Adrenal gland (tissue), 9 donors: ENCODE measurements at regions not wholly inside any gene's neighbourhood (a gene's known extent, or its start where the extent isn't known, plus 50 kb on each side); places are given as distances from the start of the nearest gene placed in this dataset.
"Not testable (repeated sequence)": the region's sequence is repeated elsewhere in the genome, so short reads cannot be mapped to it uniquely, and the experiment has no call there.

Experiments used
- DNase-seq, 7 donors: peaks; one replicate each; pipeline ENCODE4 v3.0.0-alpha.2; 2019 to 2020
- H3K27ac ChIP-seq, 5 donors: fragments of 200-600 bp; sonication (generic) in 4 of 5; 1 replicate in 3 of 5; 2 replicates in 2 of 5; pipeline versions ENCODE4 v1.5.1 to v1.8.0; 2016 to 2020; ENCODE audit warnings: mild to moderate bottlenecking in 1 of 5
- H3K27me3 ChIP-seq: fragments of 200-600 bp; 2 replicates; pipeline ENCODE4 v1.8.0; 2021
- H3K36me3 ChIP-seq, 2 donors: fragments of 200-600 bp; replicated peaks in 1 of 2; 1 replicate in 1 of 2; 2 replicates in 1 of 2; pipeline versions ENCODE4 v1.5.1 to v1.8.0; 2018 to 2022
- H3K4me1 ChIP-seq, 2 donors: fragments of 200-600 bp; replicated peaks in 1 of 2; 1 replicate in 1 of 2; 2 replicates in 1 of 2; pipeline versions ENCODE4 v1.5.1 to v1.8.0; 2018 to 2021
- H3K4me3 ChIP-seq, 4 donors: fragments of 200-600 bp; sonication (generic) in 3 of 4; one replicate each; pipeline ENCODE4 v1.5.1; 2016 to 2018
- H3K9me3 ChIP-seq, 3 donors: fragments of 200-600 bp; sonication (generic) in 1 of 3; replicated peaks in 1 of 3; 1 replicate in 2 of 3; 2 replicates in 1 of 3; pipeline versions ENCODE4 v1.5.1 to v1.8.0; 2016 to 2021
- CTCF ChIP-seq, 6 experiments: fragments of 450-650 bp in 4 of 6; fragments of 200-600 bp in 2 of 6; sonication (generic) in 1 of 6; IDR thresholded peaks; 1 replicate in 5 of 6; 2 replicates in 1 of 6; pipeline versions ENCODE4 v1.5.1 to v1.8.0; 2016 to 2021; ENCODE audit warnings: antibody characterized with exemption in 6 of 6, mild to moderate bottlenecking in 2 of 6, moderate library complexity in 1 of 6
- POLR2A ChIP-seq, 2 donors: fragments of 450-650 bp; IDR thresholded peaks; one replicate each; pipeline ENCODE4 v1.6.1; 2017; ENCODE audit warnings: antibody characterized with exemption in 2 of 2, mild to moderate bottlenecking in 2 of 2, moderate library complexity in 1 of 2
- WGBS, 4 donors: extraction: QIAGEN DNeasy Blood & Tissue Kit in 2 of 4; methylation state at CpG; one replicate each; pipeline versions ENCODE4 v1.1.5 to v1.1.7; 2013 to 2017; 5-methylcytosine and 5-hydroxymethylcytosine counted together
- intact Hi-C, 2 donors: fragments of 100-400 bp; cut with DNase I; formaldehyde crosslinking; loops; one replicate each; pipeline versions ENCODE4 v1.14.1 to v1.15.0; 2022 to 2023
- donor health status: healthy with polysubstance abuse.
- donor health status: Bipolar disorder and iron deficiency.
- donor health status: DM: yes; HTN: yes; CAD: no.
- donor health status: DM: no; HTN: no; CAD: no.
- donor health status: DM: no; HTN: no; CAD: no.

- intact Hi-C loops: no loop called here
- DNase-seq: peak in 1 of 7 donors; percentile 39
- H3K4me1 ChIP-seq: no peaks in the 10 kb centered on the region
- 78 to 84% (median 80%) methylated on average over 26 of the region's 26 CpGs for WGBS, 4 donors
- no peaks in the 10 kb centered on the region for H3K27me3 ChIP-seq
- H3K4me3 ChIP-seq: no peak overlapping the region
- H3K36me3 ChIP-seq: no peaks in the 10 kb centered on the region
- TF ChIP-seq POLR2A (IDR thresholded peaks at IDR 0.05): no peak
- TF ChIP-seq CTCF (IDR thresholded peaks at IDR 0.05): no peak
- H3K27ac ChIP-seq: no peak overlapping the region
- peaks cover 0 to 5% (median 0%) of the 10 kb centered on the region in 3 donors for H3K9me3 ChIP-seq
Observed at GRCh38 chr22:11613898-11614755, 3913.9 kb upstream of the OR11H1 start.

- intact Hi-C loops, H3K27me3 ChIP-seq, H3K9me3 ChIP-seq, H3K4me1 ChIP-seq, H3K36me3 ChIP-seq, H3K27ac ChIP-seq, H3K4me3 ChIP-seq: not testable (repeated sequence)
- DNase-seq: peak in 1 of 7 donors; percentile 49
- 76 to 81% (median 78%) methylated on average over 20 of the region's 20 CpGs for WGBS, 4 donors
Observed at GRCh38 chr22:11614798-11615433, 3913.1 kb upstream of the OR11H1 start.

- intact Hi-C loops: no loop called here
- DNase-seq: no peak
- no peaks in the 10 kb centered on the region for H3K36me3 ChIP-seq
- TF ChIP-seq CTCF (IDR thresholded peaks at IDR 0.05) (no peak), POLR2A (IDR thresholded peaks at IDR 0.05) (no peak)
- no peak overlapping the region for H3K27ac ChIP-seq
- H3K4me1 ChIP-seq: no peaks in the 10 kb centered on the region
- H3K9me3 ChIP-seq: peaks cover 0 to 5% (median 0%) of the 10 kb centered on the region in 3 donors
- WGBS, 4 donors: 82 to 93% (median 85%) methylated on average over 9 of the region's 9 CpGs
- H3K4me3 ChIP-seq: no peak overlapping the region
- no peaks in the 10 kb centered on the region for H3K27me3 ChIP-seq
Observed at GRCh38 chr22:11616811-11617210, 3911.2 kb upstream of the OR11H1 start.

- H3K4me1 ChIP-seq, H3K9me3 ChIP-seq, DNase-seq, H3K27me3 ChIP-seq, H3K27ac ChIP-seq, intact Hi-C loops, H3K36me3 ChIP-seq, H3K4me3 ChIP-seq: not testable (repeated sequence)
- WGBS, 4 donors: 52 to 67% (median 59%) methylated on average over 7 to 10 of the region's 11 CpGs
Observed at GRCh38 chr22:11618322-11618662, 3909.7 kb upstream of the OR11H1 start.

- H3K4me3 ChIP-seq, H3K36me3 ChIP-seq, intact Hi-C loops, H3K4me1 ChIP-seq, H3K27me3 ChIP-seq, H3K27ac ChIP-seq, H3K9me3 ChIP-seq: not testable (repeated sequence)
- peak in 1 of 7 donors; percentile 33 for DNase-seq
- WGBS, 4 donors: 64 to 82% (median 68%) methylated on average over 14 of the region's 14 CpGs
Observed at GRCh38 chr22:11618688-11619087, 3909.3 kb upstream of the OR11H1 start.

- H3K27ac ChIP-seq, H3K4me3 ChIP-seq, H3K27me3 ChIP-seq, intact Hi-C loops, H3K4me1 ChIP-seq, H3K9me3 ChIP-seq, H3K36me3 ChIP-seq: not testable (repeated sequence)
- DNase-seq: peak in 1 of 7 donors; percentile 46
- WGBS, 4 donors: 76 to 82% (median 78%) methylated on average over 32 of the region's 32 CpGs
Observed at GRCh38 chr22:11620921-11621762, 3906.8 kb upstream of the OR11H1 start.

GRCh38 chr22:11622774-11623173 is 3905.2 kb upstream of the OR11H1 start:
- H3K27ac ChIP-seq, H3K4me3 ChIP-seq, H3K36me3 ChIP-seq, H3K9me3 ChIP-seq, H3K4me1 ChIP-seq, H3K27me3 ChIP-seq, intact Hi-C loops: not testable (repeated sequence)
- WGBS, 4 donors: 76 to 83% (median 78%) methylated on average over 9 of the region's 9 CpGs
- DNase-seq: peak in 1 of 7 donors; percentile 40

GRCh38 chr22:11625711-11626421 is 3902.1 kb upstream of the OR11H1 start:
- H3K36me3 ChIP-seq, H3K4me3 ChIP-seq, H3K27ac ChIP-seq, H3K27me3 ChIP-seq, H3K4me1 ChIP-seq, intact Hi-C loops: not testable (repeated sequence)
- WGBS, 4 donors: 81 to 88% (median 85%) methylated on average over 30 of the region's 30 CpGs
- peaks cover 0 to 13% (median 0%) of the 10 kb centered on the region in 3 donors for H3K9me3 ChIP-seq
- peak in 1 of 7 donors; percentile 39 for DNase-seq
